Loucy (cell line): ENCODE measurements at regions not wholly inside any gene's neighbourhood (a gene's known extent, or its start where the extent isn't known, plus 50 kb on each side); places are given as distances from the start of the nearest gene placed in this dataset.

Experiments used
- H2AFZ ChIP-seq: fragments of 200-600 bp; sonication (generic); 2 replicates; pipeline ENCODE4 v1.6.0; 2016; ENCODE audit warnings: antibody characterized with exemption, mild to moderate bottlenecking, low read length, moderate library complexity
- H3F3A ChIP-seq: fragments of 200-600 bp; 2 replicates; pipeline ENCODE4 v1.6.0; 2016; ENCODE audit warnings: antibody characterized with exemption, low read depth, mild to moderate bottlenecking
- H3K27me3 ChIP-seq: fragments of 200-600 bp; sonication (generic); 2 replicates; pipeline ENCODE4 v1.6.1; 2014; ENCODE audit warnings: low read length, mild to moderate bottlenecking; ENCODE audit not compliant: insufficient read depth, poor library complexity, severe bottlenecking
- H3K36me3 ChIP-seq: fragments of 200-600 bp; sonication (generic); 2 replicates; pipeline ENCODE4 v1.6.1; 2016; ENCODE audit warnings: low read length; ENCODE audit not compliant: insufficient read depth
- H3K4me1 ChIP-seq: fragments of 200-600 bp; sonication (generic); 2 replicates; pipeline ENCODE4 v1.5.1; 2014; ENCODE audit warnings: low read length, mild to moderate bottlenecking; ENCODE audit not compliant: insufficient read depth, poor library complexity, severe bottlenecking
- H3K4me2 ChIP-seq: fragments of 200-600 bp; sonication (generic); 2 replicates; pipeline ENCODE4 v1.6.0; 2014; ENCODE audit warnings: antibody characterized with exemption, low read length, low read depth, mild to moderate bottlenecking; ENCODE audit not compliant: poor library complexity, severe bottlenecking
- H3K4me3 ChIP-seq: fragments of 200-600 bp; sonication (generic); 2 replicates; pipeline ENCODE4 v1.5.1; 2014; ENCODE audit warnings: low read length, mild to moderate bottlenecking, mixed read lengths; ENCODE audit not compliant: poor library complexity, severe bottlenecking
- H3K79me2 ChIP-seq: fragments of 200-600 bp; sonication (generic); 2 replicates; pipeline ENCODE4 v1.6.1; 2014; ENCODE audit warnings: low read length; ENCODE audit not compliant: insufficient read depth
- H3K9ac ChIP-seq: fragments of 200-600 bp; sonication (generic); 2 replicates; pipeline ENCODE4 v1.6.0; 2014; ENCODE audit warnings: mild to moderate bottlenecking, low read depth, low read length, moderate library complexity; ENCODE audit not compliant: poor library complexity, severe bottlenecking
- H3K9me2 ChIP-seq: fragments of 200-600 bp; sonication (generic); replicated peaks from 2 replicates; pipeline ENCODE4 v1.6.1; 2016; ENCODE audit warnings: low read depth, low read length, mixed read lengths
- H3K9me3 ChIP-seq: fragments of 200-600 bp; sonication (generic); 2 replicates; pipeline ENCODE4 v1.6.1; 2014; ENCODE audit warnings: mild to moderate bottlenecking, antibody characterized with exemption, low read length, low read depth; ENCODE audit not compliant: insufficient read depth
- H4K20me1 ChIP-seq: fragments of 200-600 bp; sonication (generic); 2 replicates; pipeline ENCODE4 v1.6.0; 2014; ENCODE audit warnings: antibody characterized with exemption, low read length, mild to moderate bottlenecking; ENCODE audit not compliant: insufficient read depth, poor library complexity, severe bottlenecking
- CTCF ChIP-seq: fragments of 200-600 bp; sonication (generic); conservative IDR thresholded peaks from 2 replicates; pipeline ENCODE4 v1.5.1; 2014; ENCODE audit warnings: mild to moderate bottlenecking, antibody characterized with exemption, low read length
- EZH2phosphoT487 ChIP-seq: fragments of 200-600 bp; IDR thresholded peaks from 2 replicates; pipeline ENCODE4 v1.6.1; 2018; ENCODE audit warnings: antibody characterized with exemption, mild to moderate bottlenecking, moderate library complexity, borderline replicate concordance

GRCh38 chr12:113751513-113751912 lies 214.6 kb downstream of the RBM19 start:
- Histone ChIP-seq H3K9me3 (no peaks in the 10 kb centered on the region), H3K4me1 (no peaks in the 10 kb centered on the region), H3K9me2 (no peaks in the 10 kb centered on the region), H2AFZ (no peak overlapping the region), H3K4me2 (no peak overlapping the region), H3K79me2 (no peaks in the 10 kb centered on the region), H3F3A (no peaks in the 10 kb centered on the region), H3K4me3 (no peak overlapping the region), H3K36me3 (no peaks in the 10 kb centered on the region), H4K20me1 (no peaks in the 10 kb centered on the region), H3K9ac (no peak overlapping the region), H3K27me3 (no peaks in the 10 kb centered on the region)
- TF ChIP-seq EZH2phosphoT487 (no peak), CTCF (no peak)

- H3K9me2 ChIP-seq: no peaks in the 10 kb centered on the region
- H3K4me2 ChIP-seq: no peak overlapping the region
- H3K4me1 ChIP-seq: no peaks in the 10 kb centered on the region
- no peaks in the 10 kb centered on the region for H4K20me1 ChIP-seq
- H3K79me2 ChIP-seq: no peaks in the 10 kb centered on the region
- no peak overlapping the region for H3K9ac ChIP-seq
- TF ChIP-seq EZH2phosphoT487: no peak
- no peak for TF ChIP-seq CTCF
- no peak overlapping the region for H2AFZ ChIP-seq
- no peaks in the 10 kb centered on the region for H3K36me3 ChIP-seq
- H3K9me3 ChIP-seq: no peaks in the 10 kb centered on the region
- no peaks in the 10 kb centered on the region for H3K27me3 ChIP-seq
- no peak overlapping the region for H3K4me3 ChIP-seq
- no peaks in the 10 kb centered on the region for H3F3A ChIP-seq
Observed at GRCh38 chr12:113749433-113749815, 216.7 kb downstream of the RBM19 start.

DNA sequence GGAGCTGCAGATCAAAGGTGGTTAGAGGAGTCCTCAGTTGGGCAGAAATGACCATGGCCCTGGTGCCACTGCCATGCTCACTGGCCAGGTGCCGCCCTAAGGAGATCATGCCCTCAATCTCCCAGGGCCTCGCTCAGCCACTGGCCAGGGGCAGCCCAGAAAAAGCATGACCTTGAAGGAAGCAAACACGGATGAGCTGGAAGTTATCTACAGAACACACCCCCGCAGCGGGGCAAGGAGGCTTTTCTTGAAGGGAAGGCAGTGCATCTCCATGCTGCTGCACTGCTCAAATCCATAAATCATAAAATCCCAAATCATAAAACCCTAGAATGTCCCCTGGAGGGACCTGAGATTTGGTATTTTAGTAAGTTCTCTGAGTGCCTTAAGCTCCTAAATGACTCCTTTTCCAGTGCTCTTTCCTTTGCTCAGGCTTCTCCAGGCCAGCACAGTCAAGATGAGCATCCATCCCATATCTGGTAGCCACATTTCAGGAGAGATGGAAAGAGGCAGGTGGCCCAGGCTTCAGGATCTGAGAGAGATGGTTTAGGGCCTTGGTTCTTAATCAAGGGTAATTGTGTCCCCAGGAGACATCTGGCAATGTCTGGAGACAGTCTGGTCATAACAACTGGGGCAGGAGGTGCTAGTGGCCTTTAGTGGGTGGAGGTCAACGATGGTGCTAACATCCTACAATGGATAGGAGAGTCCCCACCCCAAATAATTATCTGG lies 217.3 kb downstream of the RBM19 start:
- Histone ChIP-seq H3K27me3 (no peaks in the 10 kb centered on the region), H3K4me2 (no peak overlapping the region)
- TF ChIP-seq CTCF: no peak
- no peak for TF ChIP-seq EZH2phosphoT487

More for the DNA sequence above, 217.3 kb downstream of the RBM19 start:
- H2AFZ ChIP-seq: no peak overlapping the region
- H3K79me2 ChIP-seq: no peaks in the 10 kb centered on the region
- H3K9me3 ChIP-seq: no peaks in the 10 kb centered on the region
- H3K9ac ChIP-seq: no peak overlapping the region
- no peaks in the 10 kb centered on the region for H3F3A ChIP-seq
- no peaks in the 10 kb centered on the region for H3K36me3 ChIP-seq
- no peaks in the 10 kb centered on the region for H3K4me1 ChIP-seq
- H3K9me2 ChIP-seq: no peaks in the 10 kb centered on the region
- no peak overlapping the region for H3K4me3 ChIP-seq
- no peaks in the 10 kb centered on the region for H4K20me1 ChIP-seq
